Keratinocyte (primary cell): ENCODE measurements at regions not wholly inside any gene's neighbourhood (a gene's known extent, or its start where the extent isn't known, plus 50 kb on each side); places are given as distances from the start of the nearest gene placed in this dataset.

Source experiments
- EZH2 ChIP-seq: IDR thresholded peaks from one replicate; pipeline ENCODE4 v1.6.1; 2012; ENCODE audit warnings: inconsistent platforms, mild to moderate bottlenecking, low read length, moderate library complexity
- TF ChIP-seq, protein P1 (sequence below), 3 experiments: IDR thresholded peaks in 1 of 3; conservative IDR thresholded peaks in 1 of 3; optimal IDR thresholded peaks in 1 of 3; 2 replicates in 2 of 3; 3 replicates in 1 of 3; pipeline versions ENCODE3 to v1.5.1; 2011; ENCODE audit warnings: low read length in 3 of 3, mild to moderate bottlenecking in 3 of 3, moderate library complexity in 2 of 3, control low read depth in 1 of 3, inconsistent platforms in 1 of 3; ENCODE audit not compliant: insufficient read depth in 2 of 3; ENCODE audit errors: extremely low read depth in 1 of 3

DNA sequence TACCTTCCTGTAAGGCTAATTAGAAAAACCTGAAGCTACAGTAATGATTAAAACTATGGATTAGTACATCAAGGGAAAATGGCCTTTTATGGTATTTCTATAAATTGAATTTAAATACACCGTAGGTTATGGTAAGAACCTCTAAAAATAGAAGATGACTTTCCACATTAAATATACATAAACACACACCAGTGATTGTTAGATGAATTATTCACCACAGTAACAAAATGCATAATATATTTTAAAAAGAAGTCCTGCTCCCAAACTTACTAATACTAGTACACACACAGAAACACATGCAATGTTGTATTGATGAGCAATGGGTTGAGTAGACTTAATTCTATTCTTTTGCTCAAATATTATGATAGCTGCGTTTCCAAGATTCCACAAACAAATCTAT lies 277.9 kb upstream of the ANKRD50 start:
- TF ChIP-seq, protein P1, sequence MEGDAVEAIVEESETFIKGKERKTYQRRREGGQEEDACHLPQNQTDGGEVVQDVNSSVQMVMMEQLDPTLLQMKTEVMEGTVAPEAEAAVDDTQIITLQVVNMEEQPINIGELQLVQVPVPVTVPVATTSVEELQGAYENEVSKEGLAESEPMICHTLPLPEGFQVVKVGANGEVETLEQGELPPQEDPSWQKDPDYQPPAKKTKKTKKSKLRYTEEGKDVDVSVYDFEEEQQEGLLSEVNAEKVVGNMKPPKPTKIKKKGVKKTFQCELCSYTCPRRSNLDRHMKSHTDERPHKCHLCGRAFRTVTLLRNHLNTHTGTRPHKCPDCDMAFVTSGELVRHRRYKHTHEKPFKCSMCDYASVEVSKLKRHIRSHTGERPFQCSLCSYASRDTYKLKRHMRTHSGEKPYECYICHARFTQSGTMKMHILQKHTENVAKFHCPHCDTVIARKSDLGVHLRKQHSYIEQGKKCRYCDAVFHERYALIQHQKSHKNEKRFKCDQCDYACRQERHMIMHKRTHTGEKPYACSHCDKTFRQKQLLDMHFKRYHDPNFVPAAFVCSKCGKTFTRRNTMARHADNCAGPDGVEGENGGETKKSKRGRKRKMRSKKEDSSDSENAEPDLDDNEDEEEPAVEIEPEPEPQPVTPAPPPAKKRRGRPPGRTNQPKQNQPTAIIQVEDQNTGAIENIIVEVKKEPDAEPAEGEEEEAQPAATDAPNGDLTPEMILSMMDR (optimal IDR thresholded peaks at IDR 0.05 in 1 of 3, IDR thresholded peaks at IDR 0.05 in 1 of 3, conservative IDR thresholded peaks at IDR 0.05 in 1 of 3; ENCODE audit: extremely low read depth in 1 of 3, insufficient read depth in 2 of 3, low read length in 3 of 3) = no peak
- no peak for TF ChIP-seq EZH2
